HG02885 (cell line): ENCODE measurements at regions not wholly inside any gene's neighbourhood (a gene's known extent, or its start where the extent isn't known, plus 50 kb on each side); places are given as distances from the start of the nearest gene placed in this dataset.
"Not testable (repeated sequence)": the region's sequence is repeated elsewhere in the genome, so short reads cannot be mapped to it uniquely, and the experiment has no call there.

Experiments
- ATAC-seq: cut with Tn5 transposase; IDR thresholded peaks from one replicate; pipeline ENCODE4 v1.9.1; 2021; ENCODE audit warnings: mild to moderate bottlenecking; ENCODE audit not compliant: unreplicated experiment, poor library complexity

GRCh38 chr4:188903986-188904385, 764.7 kb downstream of the TRIML1 start:
- ATAC-seq: no peak

GRCh38 chr4:188904617-188905016, 765.4 kb downstream of the TRIML1 start:
- no peak for ATAC-seq

DNA sequence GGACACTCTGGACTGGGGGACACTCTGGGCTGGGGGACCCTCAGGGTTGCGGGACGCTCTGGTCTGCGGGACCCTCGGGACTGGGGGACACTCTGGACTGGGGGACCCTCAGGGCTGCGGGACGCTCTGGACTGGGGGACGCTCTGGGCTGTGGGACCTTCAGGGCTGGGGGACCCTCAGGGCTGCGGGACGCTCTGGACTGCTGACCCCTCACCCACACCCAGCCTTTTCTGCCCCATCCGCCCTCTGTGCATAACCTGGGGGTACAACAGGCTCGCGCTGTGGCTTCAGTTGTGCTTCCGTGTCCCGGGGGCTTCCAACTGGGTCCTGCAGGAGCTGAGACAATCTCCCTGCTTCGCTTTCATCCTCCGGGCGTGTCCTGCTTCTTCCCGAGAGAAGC, 766.0 kb downstream of the TRIML1 start:
- no peak for ATAC-seq

DNA sequence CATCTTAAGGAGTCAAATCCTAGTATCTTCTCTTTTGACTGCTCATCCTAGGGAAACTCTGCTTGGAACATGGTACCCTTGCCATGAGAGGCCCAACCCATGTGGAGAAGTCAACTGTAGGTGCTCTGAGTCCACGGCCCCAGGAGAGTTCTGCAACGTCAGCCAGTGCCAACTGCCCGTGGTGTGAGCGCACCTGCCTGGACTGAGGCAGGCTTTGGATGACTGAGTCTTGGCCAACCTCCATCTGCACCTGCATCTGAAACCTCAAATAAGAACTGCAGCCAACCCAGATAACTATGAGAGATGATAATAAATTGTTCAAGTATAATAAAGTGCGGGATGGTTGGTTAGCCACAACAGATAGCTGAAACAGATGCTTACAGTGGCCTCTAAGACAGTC, 772.0 kb downstream of the TRIML1 start:
- ATAC-seq: no peak

DNA sequence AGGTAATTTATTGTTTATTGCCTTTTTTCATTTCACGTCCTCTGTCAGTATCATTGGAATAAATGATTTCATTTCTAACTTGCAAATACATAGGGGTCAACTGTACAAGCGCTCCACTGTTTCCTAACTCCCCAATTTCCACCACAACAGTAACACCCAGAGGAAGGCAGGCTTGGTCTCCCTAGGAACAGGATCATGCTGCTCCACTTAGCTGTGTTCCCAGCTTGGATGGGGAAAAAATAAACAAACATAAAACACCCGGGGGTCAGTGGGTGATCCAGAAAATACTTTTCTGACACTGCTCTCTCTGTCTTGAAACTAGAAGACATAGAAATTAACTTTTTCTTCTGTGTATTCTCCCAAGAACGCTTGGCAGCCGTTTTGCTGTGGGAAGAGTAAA, 772.5 kb downstream of the TRIML1 start:
- no peak for ATAC-seq

GRCh38 chr4:188915175-188915574, 775.9 kb downstream of the TRIML1 start:
- no peak for ATAC-seq

GRCh38 chr4:188918787-188919186, 779.5 kb downstream of the TRIML1 start:
- no peak for ATAC-seq

DNA sequence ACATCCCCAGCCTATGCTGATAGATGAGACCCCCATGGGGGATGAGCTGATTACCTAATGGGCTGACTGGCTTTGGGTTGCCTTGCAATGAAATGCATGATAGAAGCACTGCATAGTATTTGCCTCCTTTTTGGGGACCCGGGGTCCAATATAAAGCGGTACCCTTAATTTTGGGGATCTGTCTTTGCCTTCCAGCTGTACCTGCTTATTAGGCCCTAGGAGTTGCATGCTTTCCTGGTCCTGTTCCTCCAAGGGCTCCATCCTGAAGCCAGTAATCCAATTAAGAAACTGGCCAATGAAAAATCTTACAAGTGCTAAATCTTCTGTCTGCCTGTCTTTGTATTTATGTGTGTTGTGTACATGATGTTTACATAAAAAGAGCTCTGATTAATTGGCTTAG, 791.6 kb downstream of the TRIML1 start:
- ATAC-seq: no peak

- no peak for ATAC-seq
These were observed 795.2 kb downstream of the TRIML1 start for GRCh38 chr4:188934320-188934962.

- ATAC-seq: no peak
These were observed 802.4 kb downstream of the TRIML1 start for GRCh38 chr4:188941524-188942119.

- no peak for ATAC-seq
These were observed 803.4 kb downstream of the TRIML1 start for GRCh38 chr4:188942606-188943005.

DNA sequence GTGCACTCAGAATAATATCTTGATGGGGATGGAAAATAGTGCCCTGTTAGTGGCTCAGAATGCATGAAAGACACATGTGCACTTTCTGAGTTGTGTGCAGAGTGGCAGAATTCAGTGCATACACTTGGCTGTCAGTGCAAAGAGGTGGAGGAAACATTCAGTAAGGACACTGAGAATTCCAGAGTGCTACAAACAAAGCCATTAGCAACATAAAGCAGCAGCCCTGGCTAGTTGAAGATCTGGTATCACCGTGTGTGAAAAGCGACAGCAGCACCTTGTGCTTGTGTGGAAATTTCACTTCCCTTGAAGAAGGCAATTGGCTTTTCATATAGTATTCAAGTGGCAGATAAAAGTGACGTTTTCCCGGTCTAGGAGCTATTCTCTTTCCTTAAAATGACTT, 810.4 kb downstream of the TRIML1 start:
- ATAC-seq: no peak

DNA sequence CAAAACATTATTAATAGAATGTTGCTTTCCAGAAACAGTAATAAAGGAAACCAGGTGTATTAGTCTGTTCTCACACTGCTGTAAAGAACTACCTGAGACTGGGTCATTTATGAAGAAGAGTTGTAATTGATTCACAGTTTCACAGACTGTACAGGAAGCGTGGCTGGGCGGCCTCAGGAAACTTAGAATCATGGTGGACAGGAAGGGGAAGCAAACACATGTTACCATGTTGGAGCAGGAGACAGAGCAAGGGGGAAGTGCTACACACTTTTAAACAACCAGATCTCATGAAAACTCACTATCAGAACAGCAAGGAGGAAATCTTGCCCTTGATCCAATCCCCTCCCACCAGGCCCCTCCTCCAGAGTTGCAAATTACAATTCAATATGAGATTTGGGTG, 815.8 kb downstream of the TRIML1 start:
- ATAC-seq: no peak

DNA sequence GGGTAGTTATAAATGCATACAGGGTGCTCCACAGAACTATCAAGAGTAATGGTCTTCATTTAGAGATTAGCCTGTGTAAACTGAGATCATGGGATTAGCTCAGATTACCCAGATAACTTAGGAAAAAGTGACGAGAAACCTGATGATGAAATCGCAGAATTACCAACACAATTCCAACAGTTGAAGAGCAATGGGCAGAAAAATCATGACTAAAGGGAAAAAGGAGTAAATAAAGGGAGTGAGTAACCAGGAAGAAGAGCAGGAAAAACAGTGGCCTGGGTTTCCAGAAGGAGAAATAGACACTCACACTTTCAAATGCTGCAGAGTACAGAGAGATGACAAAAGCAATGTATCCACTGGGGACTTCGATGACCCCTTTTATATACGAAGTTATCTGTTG, 817.3 kb downstream of the TRIML1 start:
- ATAC-seq: no peak

DNA sequence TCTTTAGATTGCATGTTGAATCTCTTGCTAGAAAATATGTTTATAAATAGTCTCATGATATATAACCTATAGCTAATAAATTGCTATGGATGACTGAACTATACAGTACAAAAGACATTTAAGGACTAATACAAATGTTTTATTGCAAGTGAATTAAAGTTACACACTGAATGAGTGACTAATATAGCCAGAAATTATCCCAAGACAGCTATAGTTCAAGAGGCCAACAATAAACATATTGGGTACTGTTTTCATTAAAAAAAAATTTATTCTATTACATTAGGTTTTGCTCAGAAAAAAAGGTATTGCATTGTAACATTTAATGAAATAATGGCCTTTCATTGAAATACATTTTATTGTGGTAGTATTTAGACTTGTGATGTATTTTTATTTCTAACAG, 819.1 kb downstream of the TRIML1 start:
- no peak for ATAC-seq

GRCh38 chr4:188959424-188959823, 820.2 kb downstream of the TRIML1 start:
- ATAC-seq: no peak

- no peak for ATAC-seq
These were observed 821.3 kb downstream of the TRIML1 start for GRCh38 chr4:188960411-188961093.

DNA sequence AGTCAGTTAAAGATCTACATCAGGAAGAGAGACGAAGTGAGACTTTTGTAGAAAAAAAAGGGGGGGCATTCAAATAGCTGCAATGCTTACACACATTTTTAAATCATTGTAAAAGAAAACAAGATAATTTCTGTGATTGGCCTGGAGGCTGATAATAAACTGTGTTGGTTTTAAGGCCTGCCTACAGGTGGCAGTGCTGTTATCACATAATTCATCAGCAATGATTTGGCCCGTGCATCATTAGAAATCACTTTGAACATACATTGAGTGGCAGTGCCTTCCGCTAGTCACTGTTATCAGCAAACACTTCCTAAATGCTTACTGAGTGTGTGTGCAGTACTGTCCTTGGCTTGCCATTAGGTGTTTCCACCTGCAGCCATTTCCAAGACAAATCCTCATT, 831.9 kb downstream of the TRIML1 start:
- no peak for ATAC-seq

- ATAC-seq: no peak
These were observed 836.0 kb downstream of the TRIML1 start for GRCh38 chr4:188975271-188975670.

DNA sequence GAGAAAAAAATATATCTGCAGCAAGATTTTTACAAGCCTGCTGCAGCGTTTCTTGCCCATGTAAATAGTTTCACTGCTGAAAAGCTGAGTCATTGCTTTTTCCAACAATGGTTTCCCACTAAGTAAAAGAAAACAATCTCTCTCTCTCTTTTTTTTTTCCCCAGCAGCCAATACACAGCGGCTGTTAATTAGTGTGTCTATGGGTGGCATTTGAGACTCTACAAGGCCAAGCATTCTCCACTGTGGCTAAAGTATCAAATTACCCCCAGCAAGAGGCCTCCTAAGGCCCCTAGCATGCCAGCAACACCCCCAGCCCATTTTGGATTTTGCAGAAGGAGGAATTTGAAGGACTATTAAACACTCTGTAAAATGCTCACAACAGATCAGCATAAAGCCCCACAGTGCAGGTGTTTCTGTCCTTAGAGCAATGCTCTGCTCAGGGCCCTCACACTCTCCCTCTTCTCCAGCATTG, 837.4 kb downstream of the TRIML1 start:
- ATAC-seq: no peak

GRCh38 chr4:188977232-188977631, 838.0 kb downstream of the TRIML1 start:
- not testable (repeated sequence) for ATAC-seq

GRCh38 chr4:188984518-188984917, 845.3 kb downstream of the TRIML1 start:
- no peak for ATAC-seq
